HepG2 (cell line): ENCODE measurements at regions not wholly inside any gene's neighbourhood (a gene's known extent, or its start where the extent isn't known, plus 50 kb on each side); places are given as distances from the start of the nearest gene placed in this dataset.

Experiments
- ATAC-seq: fragments of 200-7000 bp; cut with Tn5 transposase; 3 replicates; pipeline ENCODE4 v1.9.1; 2020; ENCODE audit warnings: mild to moderate bottlenecking, moderate library complexity
- BruUV-seq: library from RNA; stranded (reverse); fragments of 400-500 nt; replicated peaks from 2 replicates; lab custom pipeline; 2021; lab: Mats Ljungman, UMichigan
- CTCF ChIA-PET: fragments of 300-600 bp; formaldehyde crosslinking; extraction: SDS; loops from one replicate; lab custom pipeline; 2021; ENCODE audit warnings: low total read pairs, inconsistent platforms, low intra/inter-chr PET ratio; lab: Yijun Ruan, JAX
- POLR2A ChIA-PET: fragments of 350-600 bp; sonication (Branson Sonifier 250); formaldehyde crosslinking; loops from one replicate; lab custom pipeline; 2020; ENCODE audit warnings: antibody characterized with exemption, inconsistent platforms; lab: Yijun Ruan, JAX
- DNase-seq: peaks from one replicate; pipeline ENCODE4 v3.0.0-alpha.2; 2015; ENCODE audit warnings: low spot score
- FAIRE-seq: peaks from 3 replicates; lab custom pipeline; 2011; peaks lifted over from hg19 to GRCh38; lab: Jason Lieb, UNC
- H2AFZ ChIP-seq: one replicate; pipeline ENCODE4 v1.6.1; 2011; ENCODE audit warnings: low read length, inconsistent platforms
- H3K27ac ChIP-seq: fragments of 300-600 bp; 3 replicates; pipeline ENCODE4 v1.8.0; 2011; ENCODE audit warnings: mixed run types, mild to moderate bottlenecking, mixed read lengths, low read length, inconsistent platforms; ENCODE audit not compliant: insufficient read depth; ENCODE audit errors: extremely low read length
- H3K27me3 ChIP-seq, 2 experiments: fragments of 200-600 bp in 1 of 2; 2 replicates in 1 of 2; 3 replicates in 1 of 2; pipeline versions ENCODE4 v1.6.0 to v1.8.0; 2011; ENCODE audit warnings: low read length in 2 of 2, mild to moderate bottlenecking in 2 of 2, moderate library complexity in 2 of 2, inconsistent platforms in 1 of 2; ENCODE audit not compliant: insufficient read depth in 2 of 2, control insufficient read depth in 1 of 2
- H3K36me3 ChIP-seq, 2 experiments: fragments of 200-600 bp in 1 of 2; replicated peaks in 1 of 2; 2 replicates in 1 of 2; 3 replicates in 1 of 2; pipeline versions ENCODE4 v1.5.1 to v1.8.0; 2011; ENCODE audit warnings: low read length in 2 of 2, inconsistent platforms in 1 of 2; ENCODE audit not compliant: insufficient read depth in 2 of 2, control insufficient read depth in 1 of 2
- H3K4me1 ChIP-seq: 2 replicates; pipeline ENCODE4 v1.5.1; 2012; ENCODE audit warnings: low read length, inconsistent platforms; ENCODE audit not compliant: insufficient read depth
- H3K4me2 ChIP-seq: 2 replicates; pipeline ENCODE4 v1.6.0; 2011; ENCODE audit warnings: low read depth, low read length, inconsistent platforms
- H3K4me3 ChIP-seq, 3 experiments: fragments of 200-600 bp in 1 of 3; sonication (generic), shearing (Covaris generic) in 1 of 3; replicated peaks in 1 of 3; 2 replicates each; pipeline ENCODE4 v1.5.1; 2011 to 2016; ENCODE audit warnings: low read length in 3 of 3, inconsistent platforms in 2 of 3, low read depth in 2 of 3, mild to moderate bottlenecking in 2 of 3, control low read depth in 1 of 3, mixed read lengths in 1 of 3; ENCODE audit not compliant: insufficient read depth in 1 of 3
- H3K79me2 ChIP-seq: one replicate; pipeline ENCODE4 v1.6.1; 2011; ENCODE audit warnings: low read length, inconsistent platforms; ENCODE audit not compliant: insufficient read depth
- H3K9ac ChIP-seq: 2 replicates; pipeline ENCODE4 v1.6.0; 2011; ENCODE audit warnings: mild to moderate bottlenecking, low read depth, low read length, inconsistent platforms; ENCODE audit not compliant: insufficient read depth
- H3K9me3 ChIP-seq: 2 replicates; pipeline ENCODE4 v1.5.1; 2012; ENCODE audit warnings: mild to moderate bottlenecking, low read length
- H4K20me1 ChIP-seq: 2 replicates; pipeline ENCODE4 v1.6.0; 2011; ENCODE audit warnings: inconsistent platforms, mild to moderate bottlenecking, low read length, moderate library complexity; ENCODE audit not compliant: insufficient read depth
- AGO2 ChIP-seq: fragments of 200-400 bp; formaldehyde crosslinking; optimal IDR thresholded peaks from 2 replicates; pipeline ENCODE3; 2017; ENCODE audit warnings: mild to moderate bottlenecking, low read depth, low read length, moderate library complexity
- EP300 ChIP-seq, 3 experiments: sonication (generic) in 1 of 3; formaldehyde crosslinking in 1 of 3; IDR thresholded peaks; 2 replicates each; pipeline versions ENCODE4 v1.5.1 to v1.6.1; 2011 to 2020; ENCODE audit warnings: low read depth in 2 of 3, low read length in 2 of 3, borderline replicate concordance in 1 of 3, improper control_type of control experiment in 1 of 3, mild to moderate bottlenecking in 1 of 3, missing genetic modification reagents in 1 of 3, moderate library complexity in 1 of 3
- GZF1 ChIP-seq: sonication (generic); formaldehyde crosslinking; IDR thresholded peaks from 2 replicates; pipeline ENCODE4 v1.5.1; 2020; ENCODE audit warnings: mild to moderate bottlenecking, missing genetic modification reagents
- NBN ChIP-seq: fragments of 450-650 bp; conservative IDR thresholded peaks from 2 replicates; pipeline ENCODE4 v1.6.1; 2017
- NFATC3 ChIP-seq: sonication (generic); formaldehyde crosslinking; IDR thresholded peaks from 2 replicates; pipeline ENCODE4 v1.5.1; 2020; ENCODE audit warnings: mild to moderate bottlenecking, missing genetic modification reagents
- PITX1 ChIP-seq: sonication (generic); formaldehyde crosslinking; IDR thresholded peaks from 2 replicates; pipeline ENCODE4 v1.5.1; 2020; ENCODE audit warnings: mild to moderate bottlenecking, missing genetic modification reagents
- SOX13 ChIP-seq, 3 experiments: fragments of 450-650 bp in 1 of 3; sonication (generic) in 1 of 3; formaldehyde crosslinking in 1 of 3; IDR thresholded peaks in 2 of 3; conservative IDR thresholded peaks in 1 of 3; 2 replicates each; pipeline versions ENCODE4 v1.5.0 to v1.6.1; 2016 to 2020; ENCODE audit warnings: antibody characterized with exemption in 1 of 3, mild to moderate bottlenecking in 1 of 3, missing compliant biosample characterization in 1 of 3, missing genetic modification reagents in 1 of 3, moderate library complexity in 1 of 3
- YEATS2 ChIP-seq: sonication (generic); formaldehyde crosslinking; IDR thresholded peaks from 2 replicates; pipeline ENCODE4 v1.4.0; 2020; ENCODE audit warnings: missing genetic modification reagents, borderline replicate concordance
- ZNF747 ChIP-seq: sonication (generic); formaldehyde crosslinking; IDR thresholded peaks from 2 replicates; pipeline ENCODE4 v1.8.1; 2023; ENCODE audit warnings: missing genetic modification reagents, mild to moderate bottlenecking, borderline replicate concordance
- WGBS: methylation state at CpG from one replicate; pipeline ENCODE4 v1.1.6; 2017; ENCODE audit warnings: low lambda C conversion rate; 5-methylcytosine and 5-hydroxymethylcytosine counted together
- in situ Hi-C: cut with HindIII; loops from 2 replicates; pipeline ENCODE4 v1.10.0; 2017; ENCODE audit warnings: low pct_unique_long_range_greater_than_20kb; ENCODE audit not compliant: extremely low pct_ligation_motif_present
- intact Hi-C: fragments of 100-400 bp; cut with micrococcal nuclease; formaldehyde crosslinking; loops from one replicate; pipeline ENCODE4 v1.10.0; 2022; ENCODE audit not compliant: unreplicated experiment
- TF ChIP-seq, protein P1 (sequence below): sonication (generic); formaldehyde crosslinking; IDR thresholded peaks from 2 replicates; pipeline ENCODE4 v1.4.0; 2020; ENCODE audit warnings: mild to moderate bottlenecking, missing genetic modification reagents
- TF ChIP-seq, protein P2 (sequence below): IDR thresholded peaks from 2 replicates; pipeline ENCODE4 v1.6.1; 2016; ENCODE audit warnings: mild to moderate bottlenecking, missing biosample characterization, missing genetic modification reagents
- TF ChIP-seq, protein P3 (sequence below): sonication (generic); formaldehyde crosslinking; IDR thresholded peaks from 2 replicates; pipeline ENCODE4 v1.4.0; 2020; ENCODE audit warnings: missing genetic modification reagents; ENCODE audit errors: not compliant biosample characterization
- TF ChIP-seq, protein P4 (sequence below): sonication (generic); formaldehyde crosslinking; IDR thresholded peaks from 2 replicates; pipeline ENCODE4 v1.4.0; 2020; ENCODE audit warnings: missing genetic modification reagents, borderline replicate concordance

- CTCF ChIA-PET, result no interaction called here
- H2AFZ ChIP-seq, result no peak overlapping the region
- in situ Hi-C loops (no loop called here), intact Hi-C loops (no loop called here)
- ATAC-seq, result no peak
- TF ChIP-seq, protein P1, sequence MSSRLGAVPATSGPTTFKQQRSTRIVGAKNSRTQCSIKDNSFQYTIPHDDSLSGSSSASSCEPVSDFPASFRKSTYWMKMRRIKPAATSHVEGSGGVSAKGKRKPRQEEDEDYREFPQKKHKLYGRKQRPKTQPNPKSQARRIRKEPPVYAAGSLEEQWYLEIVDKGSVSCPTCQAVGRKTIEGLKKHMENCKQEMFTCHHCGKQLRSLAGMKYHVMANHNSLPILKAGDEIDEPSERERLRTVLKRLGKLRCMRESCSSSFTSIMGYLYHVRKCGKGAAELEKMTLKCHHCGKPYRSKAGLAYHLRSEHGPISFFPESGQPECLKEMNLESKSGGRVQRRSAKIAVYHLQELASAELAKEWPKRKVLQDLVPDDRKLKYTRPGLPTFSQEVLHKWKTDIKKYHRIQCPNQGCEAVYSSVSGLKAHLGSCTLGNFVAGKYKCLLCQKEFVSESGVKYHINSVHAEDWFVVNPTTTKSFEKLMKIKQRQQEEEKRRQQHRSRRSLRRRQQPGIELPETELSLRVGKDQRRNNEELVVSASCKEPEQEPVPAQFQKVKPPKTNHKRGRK (CRISPR knock-in tag), result no peak
- TF ChIP-seq NFATC3 (CRISPR knock-in tag) (no peak), YEATS2 (no peak), GZF1 (CRISPR knock-in tag) (no peak), SOX13 (IDR thresholded peaks at IDR 0.05) (no peak), SOX13 (CRISPR knock-in tag; conservative IDR thresholded peaks at IDR 0.05 in 1 of 2, IDR thresholded peaks at IDR 0.05 in 1 of 2) (no peak), PITX1 (CRISPR knock-in tag) (no peak), NBN (no peak), EP300 (IDR thresholded peaks at IDR 0.05; ENCODE audit: low read depth in 2 of 2, low read length in 2 of 2) (no peak), EP300 (CRISPR knock-in tag; IDR thresholded peaks at IDR 0.05; ENCODE audit: borderline replicate concordance) (no peak), ZNF747 (CRISPR knock-in tag) (no peak), AGO2 (no peak)
- TF ChIP-seq, protein P2, sequence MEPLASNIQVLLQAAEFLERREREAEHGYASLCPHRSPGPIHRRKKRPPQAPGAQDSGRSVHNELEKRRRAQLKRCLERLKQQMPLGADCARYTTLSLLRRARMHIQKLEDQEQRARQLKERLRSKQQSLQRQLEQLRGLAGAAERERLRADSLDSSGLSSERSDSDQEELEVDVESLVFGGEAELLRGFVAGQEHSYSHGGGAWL (CRISPR knock-in tag), result no peak
- TF ChIP-seq, protein P3, sequence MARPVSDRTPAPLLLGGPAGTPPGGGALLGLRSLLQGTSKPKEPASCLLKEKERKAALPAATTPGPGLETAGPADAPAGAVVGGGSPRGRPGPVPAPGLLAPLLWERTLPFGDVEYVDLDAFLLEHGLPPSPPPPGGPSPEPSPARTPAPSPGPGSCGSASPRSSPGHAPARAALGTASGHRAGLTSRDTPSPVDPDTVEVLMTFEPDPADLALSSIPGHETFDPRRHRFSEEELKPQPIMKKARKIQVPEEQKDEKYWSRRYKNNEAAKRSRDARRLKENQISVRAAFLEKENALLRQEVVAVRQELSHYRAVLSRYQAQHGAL (CRISPR knock-in tag), result no peak
- TF ChIP-seq, protein P4, sequence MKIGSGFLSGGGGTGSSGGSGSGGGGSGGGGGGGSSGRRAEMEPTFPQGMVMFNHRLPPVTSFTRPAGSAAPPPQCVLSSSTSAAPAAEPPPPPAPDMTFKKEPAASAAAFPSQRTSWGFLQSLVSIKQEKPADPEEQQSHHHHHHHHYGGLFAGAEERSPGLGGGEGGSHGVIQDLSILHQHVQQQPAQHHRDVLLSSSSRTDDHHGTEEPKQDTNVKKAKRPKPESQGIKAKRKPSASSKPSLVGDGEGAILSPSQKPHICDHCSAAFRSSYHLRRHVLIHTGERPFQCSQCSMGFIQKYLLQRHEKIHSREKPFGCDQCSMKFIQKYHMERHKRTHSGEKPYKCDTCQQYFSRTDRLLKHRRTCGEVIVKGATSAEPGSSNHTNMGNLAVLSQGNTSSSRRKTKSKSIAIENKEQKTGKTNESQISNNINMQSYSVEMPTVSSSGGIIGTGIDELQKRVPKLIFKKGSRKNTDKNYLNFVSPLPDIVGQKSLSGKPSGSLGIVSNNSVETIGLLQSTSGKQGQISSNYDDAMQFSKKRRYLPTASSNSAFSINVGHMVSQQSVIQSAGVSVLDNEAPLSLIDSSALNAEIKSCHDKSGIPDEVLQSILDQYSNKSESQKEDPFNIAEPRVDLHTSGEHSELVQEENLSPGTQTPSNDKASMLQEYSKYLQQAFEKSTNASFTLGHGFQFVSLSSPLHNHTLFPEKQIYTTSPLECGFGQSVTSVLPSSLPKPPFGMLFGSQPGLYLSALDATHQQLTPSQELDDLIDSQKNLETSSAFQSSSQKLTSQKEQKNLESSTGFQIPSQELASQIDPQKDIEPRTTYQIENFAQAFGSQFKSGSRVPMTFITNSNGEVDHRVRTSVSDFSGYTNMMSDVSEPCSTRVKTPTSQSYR, result no peak
- TF ChIP-seq, all 625 proteins: peak for 0
- Histone ChIP-seq H3K9ac (no peak overlapping the region), H3K27me3 (no peaks in the 10 kb centered on the region), H3K9me3 (peaks cover 32% of the 10 kb centered on the region), H3K27ac (no peak overlapping the region), H3K4me3 (no peak overlapping the region), H3K36me3 (no peaks in the 10 kb centered on the region), H3K4me1 (no peaks in the 10 kb centered on the region), H3K4me2 (no peak overlapping the region), H3K79me2 (no peaks in the 10 kb centered on the region), H4K20me1 (no peaks in the 10 kb centered on the region)
- BruUV-seq, result no TSS peak
- FAIRE-seq (no peak), DNase-seq (no peak)
- POLR2A ChIA-PET, result no interaction called here
- WGBS, result 2% methylated on average over 2 of the region's 2 CpGs
These were observed 265.4 kb upstream of the DLGAP1 start for GRCh38 chr18:4720518-4720917.
